GM12873 (cell line): ENCODE measurements at regions not wholly inside any gene's neighbourhood (a gene's known extent, or its start where the extent isn't known, plus 50 kb on each side); places are given as distances from the start of the nearest gene placed in this dataset.

ENCODE experiments used
- CTCF ChIP-seq: IDR thresholded peaks from 2 replicates; pipeline ENCODE4 v1.5.1; 2012; ENCODE audit warnings: low read depth, mild to moderate bottlenecking, moderate library complexity, low read length, control low read depth; ENCODE audit not compliant: insufficient read depth; ENCODE audit errors: missing control alignments

GRCh38 chr6:837380-837779 is 144.4 kb upstream of the EXOC2 start:
- TF ChIP-seq CTCF = no peak

GRCh38 chr6:836276-836853 is 143.4 kb upstream of the EXOC2 start:
- TF ChIP-seq CTCF = no peak

- TF ChIP-seq CTCF = no peak
These were observed 142.7 kb upstream of the EXOC2 start for GRCh38 chr6:835476-836160.

- no peak for TF ChIP-seq CTCF
These were observed 141.9 kb upstream of the EXOC2 start for GRCh38 chr6:834866-835265.

- no peak for TF ChIP-seq CTCF
These were observed 141.3 kb upstream of the EXOC2 start for GRCh38 chr6:834190-834589.

GRCh38 chr6:830667-831327 is 137.9 kb upstream of the EXOC2 start:
- no peak for TF ChIP-seq CTCF

- no peak for TF ChIP-seq CTCF
These were observed 136.7 kb upstream of the EXOC2 start for GRCh38 chr6:829656-830055.
